ENCODE measurements at regions not wholly inside any gene's neighbourhood (a gene's known extent, or its start where the extent isn't known, plus 50 kb on each side); places are given as distances from the start of the nearest gene placed in this dataset.

DNA sequence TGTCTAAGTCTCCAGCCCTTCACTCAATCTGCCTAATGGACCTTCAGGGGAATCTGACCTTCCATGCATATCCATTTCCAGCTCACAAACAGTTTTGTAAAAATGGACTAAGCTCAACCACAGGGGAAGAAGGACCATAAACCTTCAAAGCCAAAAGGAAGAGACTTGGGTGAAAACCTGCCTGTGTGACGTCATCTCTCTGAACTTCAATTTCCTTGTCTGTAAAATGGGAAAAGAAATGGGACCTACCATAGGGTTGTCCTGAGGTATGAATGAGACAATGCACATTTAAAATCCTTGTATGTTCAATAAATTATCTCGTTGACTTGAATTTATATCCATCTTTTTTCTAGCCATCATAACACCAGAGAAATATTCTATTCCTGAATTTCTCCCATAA is 370.7 kb downstream of the INSC start:
- no peak for DNase-seq (ENCODE audit: low read depth in 2 of 2)

DNA sequence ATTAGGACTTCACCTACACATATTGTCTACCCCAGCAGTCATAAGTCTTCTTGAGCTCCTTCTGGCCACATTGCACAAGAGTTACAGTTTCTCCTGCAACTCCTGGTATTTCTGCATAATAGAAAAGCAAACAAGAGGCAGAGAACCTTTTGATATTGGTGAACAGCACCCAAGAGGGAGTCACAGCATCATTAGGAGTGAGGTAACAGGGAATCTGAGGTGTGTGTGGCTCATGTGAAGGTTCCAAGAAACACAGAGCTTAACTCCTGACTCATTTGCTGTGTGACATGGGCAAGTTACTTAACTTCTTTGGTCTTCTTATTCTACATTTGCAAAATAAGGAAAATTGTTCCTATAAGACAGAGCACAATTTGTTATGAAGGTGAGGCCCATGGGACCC is 374.6 kb downstream of the INSC start:
- DNase-seq (ENCODE audit: low read depth in 2 of 2) = no peak

DNA sequence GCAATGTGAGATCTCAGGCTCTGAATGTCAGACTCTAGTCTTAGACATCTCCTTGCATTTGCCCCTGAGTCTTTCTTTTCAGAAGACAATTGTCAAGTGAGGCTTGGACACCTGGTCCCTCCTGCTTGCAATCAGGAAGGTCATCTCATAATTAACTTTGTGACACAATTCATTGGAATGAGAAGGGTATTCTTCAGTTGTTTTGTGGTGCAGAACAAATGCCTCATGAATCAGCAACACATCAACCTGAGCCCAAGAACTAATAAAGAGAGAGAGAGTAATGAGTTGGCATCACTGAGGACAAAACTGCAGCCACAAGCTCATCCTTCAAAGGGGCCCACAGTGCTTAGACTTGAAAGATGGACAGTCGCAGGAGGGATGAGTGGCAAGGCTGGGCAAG is 375.8 kb downstream of the INSC start:
- no peak for DNase-seq (ENCODE audit: low read depth in 2 of 2)

DNA sequence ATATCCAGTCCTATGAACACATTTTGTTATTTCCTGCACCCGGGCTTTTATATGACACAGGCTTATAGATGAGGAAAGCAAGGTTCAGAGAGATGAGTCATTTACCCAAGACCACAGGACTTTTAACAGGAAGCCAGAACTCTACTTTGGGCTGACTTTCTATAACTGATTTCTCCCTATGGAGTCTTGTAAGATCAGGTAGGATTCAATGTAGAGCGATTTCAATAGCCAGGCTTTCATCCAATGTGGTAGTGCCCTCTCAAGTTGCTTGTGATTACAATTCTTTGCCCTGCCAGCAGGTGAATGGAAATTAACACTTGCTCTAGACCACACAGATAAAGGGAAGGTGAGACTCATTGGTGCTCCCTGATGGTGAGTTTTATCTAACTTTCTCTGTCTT is 378.3 kb downstream of the INSC start:
- no peak for DNase-seq (ENCODE audit: low read depth in 2 of 2)

DNA sequence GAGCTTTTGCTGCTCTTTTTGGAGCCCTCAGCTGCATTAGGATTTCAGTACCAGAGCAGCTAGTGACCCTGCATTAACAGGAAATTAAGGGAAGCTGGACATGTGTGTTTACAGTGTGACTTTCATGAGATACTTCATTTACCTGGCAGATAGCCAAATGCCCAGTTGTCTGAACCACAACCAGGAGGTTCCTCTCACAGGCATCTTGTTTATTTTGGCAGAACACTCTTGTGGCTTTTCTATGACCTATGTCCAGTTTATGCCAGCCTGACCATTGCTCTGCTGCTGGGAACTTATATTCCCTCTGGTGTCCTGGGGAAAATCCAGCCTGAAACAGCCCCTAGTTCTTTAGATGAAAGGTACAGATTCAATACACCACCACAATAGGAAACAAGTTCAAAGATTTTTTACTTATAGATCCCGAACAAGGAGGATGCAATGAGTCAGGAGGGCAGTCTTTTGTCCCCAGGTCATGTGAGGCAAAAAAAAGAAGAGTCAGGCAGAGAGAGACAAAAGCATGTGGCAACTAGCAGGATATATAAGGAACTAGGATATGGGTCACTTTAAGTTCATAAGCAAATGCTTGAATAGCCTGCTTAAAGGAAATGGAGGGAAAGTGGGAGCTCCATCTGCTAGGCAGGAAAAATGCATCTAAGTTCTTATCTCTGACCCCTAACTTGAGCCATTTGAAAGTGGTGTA is 379.3 kb downstream of the INSC start:
- DNase-seq (ENCODE audit: low read depth in 2 of 2) = no peak

DNA sequence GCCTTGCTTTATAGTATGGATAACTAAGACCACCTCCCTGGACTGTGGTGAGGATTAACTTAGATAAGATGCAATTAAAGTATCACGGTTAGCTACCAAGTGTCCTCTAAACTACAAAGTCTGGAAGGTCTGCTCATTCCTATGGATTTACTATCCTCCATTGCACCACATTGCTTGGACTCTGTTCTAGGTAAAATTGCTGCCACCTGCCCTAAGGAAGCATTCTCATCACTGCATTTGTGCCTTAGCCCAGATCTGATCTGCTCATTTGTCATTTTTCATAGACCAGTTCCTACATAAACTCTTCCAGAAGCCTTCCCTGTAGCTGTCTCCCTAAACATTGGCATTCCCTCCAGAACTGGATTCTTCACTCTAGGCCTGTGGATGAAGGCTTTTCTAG is 380.0 kb downstream of the INSC start:
- DNase-seq (ENCODE audit: low read depth in 2 of 2) = no peak

DNA sequence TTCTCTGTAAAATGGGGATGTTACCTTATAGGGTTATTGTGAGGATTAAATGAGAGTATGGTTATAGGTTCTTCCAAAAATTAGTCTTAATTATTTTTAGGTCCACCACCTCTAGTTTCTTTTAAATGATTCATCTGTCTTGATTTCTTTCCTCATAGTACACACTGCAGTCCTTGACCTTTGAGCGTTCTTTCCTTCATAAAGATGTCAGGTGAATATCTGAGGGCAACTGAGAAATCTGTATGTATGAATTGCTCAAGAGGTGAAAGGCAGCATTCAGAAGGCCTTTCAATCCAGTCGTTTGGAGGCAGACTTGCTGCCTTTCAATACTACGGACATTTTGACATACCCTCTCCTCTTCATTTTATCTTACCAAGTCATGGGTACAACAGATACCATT is 380.7 kb downstream of the INSC start:
- no peak for DNase-seq (ENCODE audit: low read depth in 2 of 2)

DNA sequence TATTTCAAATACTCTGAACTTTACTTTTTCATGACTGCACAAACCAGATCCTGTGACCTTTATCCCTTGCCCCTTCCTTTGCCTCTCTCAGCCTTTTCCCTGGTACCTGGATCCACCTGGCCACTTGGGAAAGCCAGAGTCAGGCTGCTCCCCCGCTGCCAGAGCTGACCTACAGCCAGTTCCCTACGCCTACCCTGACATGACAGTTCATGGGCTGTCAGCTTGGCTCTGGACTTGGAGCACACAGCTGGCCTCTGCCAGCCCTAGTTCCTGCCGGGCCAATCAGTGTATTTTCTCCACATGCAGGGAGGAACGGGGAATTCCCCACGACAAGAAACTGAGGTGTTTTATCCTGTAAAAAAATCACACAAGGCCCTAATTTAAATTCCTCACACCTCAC is 382.6 kb downstream of the INSC start:
- no peak for DNase-seq (ENCODE audit: low read depth in 2 of 2)

DNA sequence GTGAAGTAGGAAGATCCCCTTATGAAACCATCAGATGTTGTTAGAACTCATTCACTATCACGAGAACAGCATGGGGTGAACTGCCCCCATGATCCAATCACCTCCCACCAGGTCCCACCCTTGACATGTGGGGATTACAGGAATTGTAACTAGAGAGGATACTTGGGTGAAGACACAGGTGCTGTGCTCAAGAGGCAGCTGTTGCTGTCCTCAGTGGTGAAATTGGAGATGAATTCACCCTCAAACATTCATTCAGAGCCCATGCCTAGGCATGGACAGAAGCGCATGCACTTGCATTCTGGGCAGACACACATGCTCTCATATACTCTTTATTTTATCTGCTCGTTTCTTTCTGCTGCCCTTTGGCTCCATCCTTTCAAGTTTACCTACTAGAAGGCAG is 385.0 kb downstream of the INSC start:
- DNase-seq (ENCODE audit: low read depth in 2 of 2) = no peak

DNA sequence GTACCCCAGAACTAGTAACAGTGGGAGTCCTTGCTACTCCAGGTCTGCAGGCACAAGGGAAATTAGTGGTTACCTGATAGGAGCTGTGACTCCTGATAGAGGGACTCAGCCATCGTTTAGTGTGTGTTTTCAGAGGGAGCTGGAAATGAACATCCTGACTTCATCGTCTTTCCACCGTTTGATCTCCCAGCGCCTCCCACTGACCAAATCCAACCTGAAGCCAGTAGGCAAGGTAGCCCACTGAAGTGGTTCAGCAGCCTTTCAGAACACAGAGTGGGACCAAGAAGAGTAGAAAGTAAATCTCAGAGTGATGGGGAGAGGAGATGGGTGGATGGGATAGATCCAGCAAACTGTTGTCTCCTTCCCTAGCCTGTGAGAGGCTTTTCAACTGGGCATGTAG is 385.9 kb downstream of the INSC start:
- DNase-seq (ENCODE audit: low read depth in 2 of 2) = no peak

DNA sequence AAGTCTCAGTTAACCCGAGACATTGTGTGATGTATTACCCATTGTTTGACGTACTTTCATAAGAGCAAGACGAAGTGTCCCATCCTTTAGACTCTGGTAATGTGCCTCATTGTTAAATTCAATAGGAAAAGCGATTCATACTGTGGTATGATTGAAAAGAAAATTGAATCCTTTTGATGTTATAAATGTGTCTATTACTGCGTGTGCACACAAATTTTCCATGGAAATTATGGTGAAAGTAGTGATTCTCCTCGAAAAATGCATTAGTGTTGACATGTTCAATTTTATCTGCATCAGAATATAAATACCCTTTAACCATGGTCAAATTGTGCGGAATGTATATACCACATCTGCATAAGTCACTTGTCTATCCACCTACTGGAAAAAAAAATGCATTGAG is 386.8 kb downstream of the INSC start:
- no peak for DNase-seq (ENCODE audit: low read depth in 2 of 2)

DNA sequence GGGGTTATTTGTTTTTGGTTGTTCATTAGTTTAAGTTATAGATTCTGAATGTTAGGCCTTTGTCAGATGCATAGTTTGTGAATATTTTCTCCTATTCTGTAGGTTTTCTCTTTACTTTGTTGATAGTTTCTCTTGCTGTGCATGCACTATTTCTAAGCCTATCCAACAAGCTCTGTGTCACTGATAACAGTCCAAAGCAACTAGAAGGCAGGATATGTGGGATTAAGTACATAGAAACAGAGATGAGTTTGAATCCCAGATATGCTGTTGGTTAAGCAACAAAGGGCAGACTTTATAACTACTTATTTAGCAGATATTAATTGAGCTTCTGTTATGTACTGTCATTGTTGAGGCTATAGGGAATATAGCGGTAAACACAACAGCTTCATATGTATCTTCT is 390.4 kb downstream of the INSC start:
- DNase-seq (ENCODE audit: low read depth in 2 of 2) = no peak

DNA sequence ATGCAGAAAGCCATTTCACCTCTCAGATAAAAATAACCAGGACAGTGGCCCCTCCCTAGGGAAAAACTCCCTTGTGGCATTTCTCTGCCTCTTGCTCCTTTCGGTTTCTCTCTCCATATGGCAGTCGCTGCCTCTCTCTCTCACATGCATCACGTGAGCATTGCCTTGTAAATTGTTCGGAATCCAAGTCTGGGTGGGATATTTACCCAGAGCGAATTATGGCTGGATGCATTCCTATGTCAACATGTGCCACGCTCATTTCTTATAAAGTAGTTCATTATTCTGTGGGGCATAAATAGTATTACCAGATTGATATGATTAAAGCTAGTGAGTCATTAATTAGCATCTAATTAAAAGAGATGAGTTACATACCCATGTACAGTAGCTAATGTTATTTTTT is 392.9 kb downstream of the INSC start:
- DNase-seq (ENCODE audit: low read depth in 2 of 2) = no peak

DNA sequence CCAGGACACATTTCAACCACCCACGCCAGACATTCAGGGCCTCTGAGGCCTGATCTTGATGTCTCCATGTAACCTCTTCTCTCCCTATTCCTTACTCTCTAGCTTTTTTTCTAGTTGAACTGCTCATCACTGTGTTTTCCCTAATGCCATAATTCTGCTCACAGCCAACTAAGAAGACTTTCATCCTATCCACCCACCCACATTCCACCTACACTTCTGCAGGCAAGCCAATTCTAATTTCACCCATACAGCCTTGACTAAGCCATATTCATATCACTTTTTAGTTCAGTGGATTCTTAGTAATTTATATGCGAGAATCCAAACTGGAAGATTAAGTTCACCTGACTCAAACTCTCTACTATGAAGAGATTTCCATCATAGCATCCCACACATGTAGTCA is 394.4 kb downstream of the INSC start:
- no peak for DNase-seq (ENCODE audit: low read depth in 2 of 2)

DNA sequence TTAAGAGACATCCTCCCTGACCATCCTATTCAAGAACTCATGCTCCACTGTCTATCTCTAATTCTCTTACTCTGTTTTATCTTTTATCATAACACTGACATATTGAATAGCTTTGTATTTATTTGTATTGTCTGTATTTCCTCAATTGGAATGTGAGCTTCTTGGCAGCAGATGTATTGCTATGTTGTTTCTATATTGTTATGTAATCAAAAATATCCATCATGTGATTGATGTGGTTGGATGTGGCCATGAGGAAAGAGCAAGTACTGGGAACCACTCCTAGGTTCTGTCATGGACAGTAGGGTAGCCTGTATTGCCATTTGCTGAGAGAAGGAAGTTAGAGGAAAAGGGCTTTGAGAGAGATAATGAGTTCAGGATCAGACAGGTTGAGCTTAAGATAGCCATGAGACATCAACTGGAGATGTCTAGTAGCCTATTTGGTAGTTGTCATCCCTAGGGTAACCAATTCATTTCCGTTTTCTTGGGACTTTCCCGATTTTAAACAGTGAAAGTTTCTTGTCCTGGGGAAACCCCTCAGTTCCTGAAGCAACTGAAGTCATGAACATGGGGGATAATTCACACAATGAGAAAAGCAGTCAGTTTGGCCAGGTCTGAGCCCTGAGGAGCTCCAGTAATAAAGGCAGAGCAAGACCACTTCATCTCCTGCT is 404.5 kb downstream of the INSC start:
- DNase-seq (ENCODE audit: low read depth in 2 of 2) = no peak

DNA sequence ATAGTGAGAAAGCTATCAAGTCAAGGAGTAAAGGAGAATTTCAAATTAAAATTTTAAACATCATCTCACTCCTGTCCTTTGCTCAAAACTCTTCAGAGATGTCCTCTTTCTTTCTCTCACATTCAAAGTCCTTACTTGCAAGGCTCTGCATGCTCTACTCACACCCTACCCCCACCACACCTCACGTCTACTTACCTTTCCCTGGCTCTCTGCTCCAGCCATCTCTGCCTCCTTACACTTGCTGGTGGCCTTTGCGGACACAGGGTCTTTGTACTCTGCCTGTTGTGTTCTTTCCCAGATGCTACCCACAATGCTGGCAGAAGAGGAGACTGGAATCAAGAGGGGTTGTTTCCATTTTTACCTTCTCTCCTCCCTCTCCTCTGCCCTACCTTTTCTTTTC is 405.2 kb downstream of the INSC start:
- no peak for DNase-seq (ENCODE audit: low read depth in 2 of 2)

DNA sequence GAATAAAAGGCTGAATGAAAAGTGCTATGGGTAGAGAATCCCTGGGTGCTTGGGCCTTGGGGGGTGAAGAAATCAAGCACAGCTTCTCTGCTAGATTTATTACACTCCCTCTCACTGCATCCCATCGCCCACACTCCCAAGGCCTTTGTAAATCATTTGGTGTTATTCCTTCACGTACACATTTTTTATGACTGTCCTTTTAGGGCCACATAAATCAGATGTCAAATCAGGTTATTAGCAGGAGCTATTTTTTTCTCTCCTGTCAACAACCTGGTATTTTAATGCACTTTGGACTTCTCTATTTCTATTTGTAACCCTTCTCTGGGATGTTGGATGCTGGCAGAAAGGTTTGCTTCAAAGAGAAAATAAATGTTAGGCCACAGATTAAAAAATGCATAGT is 408.8 kb downstream of the INSC start:
- no peak for DNase-seq (ENCODE audit: low read depth in 2 of 2)

DNA sequence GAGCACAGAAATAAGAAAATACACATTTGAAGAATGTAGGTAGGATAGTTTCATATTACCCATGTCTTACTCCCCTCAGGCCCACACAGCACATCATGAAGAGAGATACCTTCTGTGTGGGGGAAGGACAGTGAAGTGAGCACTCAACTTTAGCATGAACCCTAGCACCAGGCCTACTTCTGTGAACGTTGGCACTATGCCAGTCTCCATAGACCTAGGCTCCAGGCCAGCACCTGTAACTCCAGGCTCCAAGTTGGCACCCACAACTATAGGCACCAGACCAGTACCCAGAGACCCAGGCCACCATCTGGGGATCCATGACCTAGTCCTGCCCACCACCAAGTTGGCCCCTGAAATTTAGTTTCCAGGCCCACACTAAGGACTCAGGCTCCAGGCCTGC is 410.9 kb downstream of the INSC start:
- DNase-seq (ENCODE audit: low read depth in 2 of 2) = no peak

DNA sequence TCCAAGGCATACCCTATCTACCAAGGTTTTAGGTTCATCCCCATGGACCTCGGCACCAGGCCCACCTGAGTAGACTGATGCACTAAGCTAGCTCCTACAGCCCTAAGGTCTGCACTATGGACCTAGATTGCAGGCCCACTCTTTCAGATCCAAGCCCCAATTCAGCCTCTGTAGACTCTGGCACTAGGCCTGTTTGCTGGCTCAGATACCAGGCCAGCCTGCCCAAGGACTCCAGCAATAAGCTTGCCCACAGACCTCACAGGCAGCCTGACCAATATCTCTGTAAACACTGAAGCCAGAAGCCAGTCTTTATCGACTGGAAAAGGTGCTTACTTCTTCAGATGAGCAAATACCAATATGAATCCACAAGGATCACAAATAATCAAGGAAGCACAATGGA is 411.3 kb downstream of the INSC start:
- no peak for DNase-seq (ENCODE audit: low read depth in 2 of 2)

DNA sequence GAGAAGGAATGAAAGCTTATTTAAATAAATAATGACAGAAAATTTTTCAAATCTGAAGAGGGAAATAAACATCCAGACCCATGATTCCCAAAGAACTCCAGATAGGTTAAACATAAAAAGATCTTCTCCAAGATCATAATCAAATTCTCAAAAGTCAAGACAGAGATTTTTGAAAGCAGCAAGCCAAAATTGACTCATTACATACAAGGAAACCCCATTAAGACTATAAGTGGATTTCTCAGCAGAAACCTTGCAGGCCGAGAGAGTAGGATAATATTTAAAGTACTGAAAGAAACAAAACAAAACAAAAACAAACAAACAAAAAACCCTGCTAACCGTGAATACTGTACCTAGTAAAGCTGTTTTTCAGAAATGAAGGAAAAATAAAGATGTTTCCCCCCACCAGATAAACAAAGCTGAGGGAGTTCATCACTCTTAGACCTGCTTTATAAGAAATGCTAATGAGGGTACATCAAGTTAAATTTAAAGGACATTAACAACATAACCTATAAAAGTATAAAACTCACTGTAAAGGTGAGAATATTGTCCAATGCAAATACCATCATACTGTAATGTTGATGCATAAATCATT is 412.2 kb downstream of the INSC start:
- DNase-seq (ENCODE audit: low read depth in 2 of 2) = no peak

DNA sequence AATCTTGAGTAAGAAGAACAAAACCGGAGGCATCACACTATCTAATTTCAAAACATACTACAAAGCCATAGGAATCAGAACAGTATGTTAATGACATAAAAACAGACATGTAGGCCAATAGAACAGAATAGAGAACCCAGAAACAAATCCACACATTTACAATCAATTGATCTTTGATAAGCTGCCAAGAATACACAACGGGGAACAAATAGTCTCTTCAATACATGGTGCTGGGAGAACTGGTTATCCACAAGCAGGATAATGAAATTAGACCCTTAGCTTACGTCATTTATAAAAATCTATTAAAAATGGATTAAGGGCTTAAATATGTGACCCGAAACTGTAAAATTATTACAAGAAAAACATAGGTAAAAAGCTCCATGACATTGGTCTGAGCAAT is 417.7 kb downstream of the INSC start:
- DNase-seq (ENCODE audit: low read depth in 2 of 2) = no peak

DNA sequence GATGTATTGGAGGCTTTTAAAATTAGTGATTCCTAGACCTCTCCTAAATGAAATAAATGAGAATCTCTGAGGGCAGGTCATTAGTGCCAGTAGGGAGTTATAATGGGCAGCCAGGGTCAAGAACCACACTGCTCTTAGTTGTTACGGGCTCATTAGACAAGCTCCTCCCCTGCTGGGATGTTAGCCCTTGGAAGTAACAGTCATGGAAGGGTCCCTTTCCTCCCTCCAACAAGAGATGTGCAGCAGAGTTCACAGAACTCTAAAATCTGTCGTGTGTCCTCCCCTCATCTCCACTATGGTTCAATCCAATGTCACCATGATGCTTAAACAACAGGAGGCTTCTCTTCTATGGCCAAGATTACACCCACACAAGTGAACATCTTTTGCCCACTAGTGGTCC is 419.5 kb downstream of the INSC start:
- no peak for DNase-seq (ENCODE audit: low read depth in 2 of 2)

DNA sequence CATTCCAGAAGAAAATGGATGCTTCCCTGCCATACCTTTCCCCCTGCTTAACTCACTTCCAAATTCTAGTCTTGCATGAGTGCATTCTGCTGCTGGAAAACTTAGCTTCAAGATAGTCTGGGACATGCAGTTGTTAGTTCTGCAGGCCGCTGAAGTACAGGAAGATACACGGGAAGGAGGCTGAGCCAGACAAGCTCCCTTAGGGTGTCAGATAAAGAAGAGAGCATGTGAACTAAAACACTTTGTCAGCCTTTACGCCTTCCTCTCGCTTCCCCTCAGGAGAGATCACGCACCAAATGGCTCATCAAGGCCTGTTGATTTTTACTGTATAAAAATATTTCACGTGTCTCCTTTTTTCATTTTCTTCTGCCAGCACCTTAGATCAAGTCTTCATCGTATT is 420.7 kb downstream of the INSC start:
- DNase-seq (ENCODE audit: low read depth in 2 of 2) = no peak

DNA sequence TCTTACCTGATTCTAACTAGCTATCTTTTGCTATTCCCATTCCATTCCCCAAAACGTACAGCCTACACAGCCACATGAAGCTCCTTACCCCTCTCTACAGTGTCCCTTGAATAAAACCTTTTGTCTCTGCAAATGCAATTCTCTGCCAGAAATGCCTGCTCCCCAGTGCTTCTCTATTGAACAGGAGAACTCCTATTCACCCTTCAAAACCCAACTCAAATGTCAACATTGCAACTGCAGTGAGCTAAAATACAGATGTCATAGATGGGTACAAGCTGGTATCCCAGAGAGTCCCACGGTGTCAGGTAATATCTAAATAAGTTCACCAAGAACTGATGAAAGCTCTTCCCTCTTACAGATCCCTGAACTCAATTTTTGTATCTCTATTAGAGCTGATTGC is 421.7 kb downstream of the INSC start:
- no peak for DNase-seq (ENCODE audit: low read depth in 2 of 2)

All from stimulated activated CD8-positive, alpha-beta memory T cell treated with anti-CD3 and anti-CD28 coated beads, Interleukin-15, amount 100 ng/mL, for 48 hours (primary cell).